KOPT-K1 (cell line): ENCODE measurements at regions not wholly inside any gene's neighbourhood (a gene's known extent, or its start where the extent isn't known, plus 50 kb on each side); places are given as distances from the start of the nearest gene placed in this dataset.

ENCODE experiments used
- H3K27ac ChIP-seq: fragments of 200-600 bp; sonication (generic); 2 replicates; pipeline ENCODE4 v1.5.1; 2016; ENCODE audit warnings: antibody characterized with exemption, mild to moderate bottlenecking, low read depth, low read length; ENCODE audit not compliant: poor library complexity, severe bottlenecking
- H3K36me3 ChIP-seq: fragments of 200-600 bp; sonication (generic); 2 replicates; pipeline ENCODE4 v1.5.1; 2017; ENCODE audit warnings: antibody characterized with exemption, mild to moderate bottlenecking, low read length, moderate library complexity; ENCODE audit not compliant: insufficient read depth
- H3K9me3 ChIP-seq: fragments of 200-600 bp; sonication (generic); 2 replicates; pipeline ENCODE4 v1.5.1; 2017; ENCODE audit warnings: antibody characterized with exemption, low read length, mild to moderate bottlenecking; ENCODE audit not compliant: insufficient read depth, poor library complexity, severe bottlenecking

DNA sequence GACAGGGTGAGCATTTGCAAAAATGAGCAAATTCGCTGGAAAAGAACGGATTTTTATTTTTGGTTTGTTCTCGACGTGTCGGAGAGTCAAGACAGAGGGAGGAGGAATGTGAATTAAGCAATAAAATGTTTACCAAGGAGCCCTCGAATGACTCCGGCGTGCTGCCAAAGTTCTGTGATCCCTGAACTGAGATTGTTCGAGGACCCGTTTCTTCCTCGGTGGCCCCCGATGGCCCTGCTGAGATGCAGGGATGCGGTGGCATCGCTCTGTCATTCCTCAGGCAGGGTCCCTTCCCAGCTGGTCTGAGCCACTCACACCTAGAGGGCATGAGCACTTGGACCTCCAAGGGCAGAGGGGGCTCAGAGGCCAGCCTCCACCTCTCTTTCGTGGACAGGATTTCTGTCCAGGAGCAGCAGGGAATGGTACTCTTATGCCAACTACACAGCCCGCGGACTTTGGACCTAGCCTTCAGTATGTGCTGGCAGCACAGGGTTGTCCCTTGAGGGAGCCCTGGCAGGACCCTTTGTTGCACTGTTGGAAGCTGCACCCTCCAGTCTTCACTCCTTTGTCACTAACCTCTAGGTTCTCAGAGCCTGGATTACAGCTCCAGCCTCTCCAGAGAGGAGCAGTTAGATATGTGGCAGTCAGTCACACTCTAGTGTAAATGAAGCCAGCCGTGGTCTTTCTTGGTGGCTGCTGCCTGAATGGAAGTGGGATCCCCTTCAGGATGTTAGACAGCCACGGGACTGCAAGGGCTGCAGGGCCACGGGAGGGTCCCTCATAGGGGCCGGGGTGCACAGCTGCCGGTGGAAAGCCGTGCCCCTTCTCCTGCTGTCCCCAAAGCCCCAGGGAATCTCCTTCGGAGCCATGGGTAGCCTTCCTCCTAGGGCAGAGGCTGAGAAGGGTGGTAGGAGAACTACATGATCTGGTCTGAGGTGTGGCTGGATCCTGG lies 109.4 kb upstream of the ANO1 start:
- no peaks in the 10 kb centered on the region for H3K36me3 ChIP-seq
- H3K27ac ChIP-seq, result no peak overlapping the region
- no peaks in the 10 kb centered on the region for H3K9me3 ChIP-seq

DNA sequence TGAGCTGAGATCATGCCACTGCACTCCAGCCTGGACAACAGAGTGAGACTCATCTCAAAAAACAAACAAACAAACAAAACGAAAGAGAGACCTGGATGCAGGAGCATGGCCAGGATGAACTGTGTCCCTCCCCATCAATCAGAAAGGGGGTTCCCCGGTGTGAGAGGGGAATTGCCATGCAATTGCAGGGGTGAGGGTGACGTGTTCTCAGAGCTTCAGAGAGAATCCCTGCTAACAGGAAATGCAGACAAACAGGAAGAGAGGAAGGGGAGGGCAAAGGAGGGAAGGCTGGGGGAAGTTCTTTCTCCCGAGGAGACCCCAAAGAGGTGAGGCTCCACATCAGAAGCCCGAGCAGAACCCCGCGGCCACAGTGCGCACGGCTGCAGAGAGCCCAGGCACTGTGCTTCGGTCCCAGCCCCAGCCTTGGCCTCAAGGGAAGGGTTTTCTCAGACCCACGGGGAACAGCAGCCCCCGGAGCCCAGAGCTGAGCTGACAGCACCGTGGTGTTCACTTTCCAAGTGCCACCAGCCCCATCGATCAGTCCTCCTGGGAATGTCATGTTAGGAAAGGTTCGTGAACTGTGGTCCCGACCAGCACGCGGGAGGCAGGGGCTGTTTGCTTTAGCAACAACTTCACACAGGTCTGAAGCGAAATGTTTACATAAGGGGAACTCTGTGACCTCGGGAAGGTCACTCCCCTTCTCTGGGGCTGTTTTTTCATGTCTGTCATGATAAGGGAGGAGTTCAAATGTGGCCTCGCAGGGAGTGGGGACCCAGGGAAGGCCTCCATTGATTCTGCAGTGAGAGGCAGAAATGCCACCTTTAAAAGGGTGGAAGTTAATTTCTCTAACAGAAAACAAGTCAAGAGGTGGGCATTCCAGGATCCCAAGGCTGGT lies 108.0 kb upstream of the ANO1 start:
- Histone ChIP-seq H3K9me3 (no peaks in the 10 kb centered on the region), H3K27ac (peak overlapping the region; percentile 74)

DNA sequence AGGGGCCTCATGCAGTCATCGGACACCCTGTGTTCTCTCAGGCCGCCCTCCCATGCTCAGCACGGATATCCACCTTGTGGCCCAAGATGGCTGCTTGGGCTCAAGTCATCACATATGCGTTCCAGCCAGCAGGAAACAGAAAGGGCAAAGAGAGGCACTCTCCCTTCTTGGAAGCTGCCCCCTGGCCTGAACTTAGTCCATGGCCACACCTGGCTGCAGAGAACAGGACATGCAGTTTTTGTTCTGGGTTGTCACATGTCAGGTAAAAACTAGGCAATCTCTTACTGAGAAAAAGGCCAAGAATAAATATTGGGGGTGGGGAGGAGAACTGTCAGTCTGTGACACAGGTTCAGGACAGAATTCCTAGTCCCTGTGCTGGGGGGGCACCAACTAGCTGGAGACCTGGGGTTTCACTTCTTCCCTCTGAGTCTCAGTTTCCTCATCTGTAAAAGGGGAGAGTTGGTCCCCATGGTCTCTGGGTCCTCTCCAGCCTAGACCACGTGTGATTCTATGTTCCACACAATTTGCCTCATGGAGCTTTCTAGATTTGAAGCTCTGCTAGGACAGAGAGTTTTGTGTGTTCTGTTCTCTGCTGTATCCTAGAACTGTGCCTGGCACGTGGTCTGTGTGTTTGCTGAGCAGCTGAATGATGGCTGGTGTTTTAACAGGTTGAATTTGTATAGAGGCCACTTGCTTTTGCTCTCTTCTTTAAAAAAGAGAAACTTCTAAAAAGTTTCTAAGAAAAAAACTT lies 107.2 kb upstream of the ANO1 start:
- Histone ChIP-seq H3K27ac (peak overlapping the region; percentile 74), H3K9me3 (no peaks in the 10 kb centered on the region), H3K36me3 (no peaks in the 10 kb centered on the region)

More for the DNA sequence above, 108.0 kb upstream of the ANO1 start:
- no peaks in the 10 kb centered on the region for H3K36me3 ChIP-seq

DNA sequence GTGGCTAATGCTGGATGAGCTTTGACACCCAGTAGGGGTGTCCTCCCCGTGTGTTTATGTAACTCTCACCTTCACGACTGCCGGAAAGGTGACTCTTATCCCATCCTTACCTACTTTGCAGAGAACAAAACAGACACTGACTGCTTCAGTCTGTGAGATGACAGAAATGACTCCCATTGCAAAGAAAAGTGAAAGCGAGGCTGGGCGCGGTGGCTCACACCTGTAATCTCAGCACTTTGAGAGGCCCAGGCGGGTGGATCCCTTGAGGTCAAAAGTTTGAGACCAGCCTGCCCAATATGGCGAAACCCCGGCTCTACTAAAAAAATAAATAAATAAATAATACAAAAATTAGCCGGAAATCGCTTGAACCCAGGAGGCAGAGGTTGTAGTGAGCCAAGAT lies 106.4 kb upstream of the ANO1 start:
- H3K27ac ChIP-seq, result peak overlapping the region; percentile 74
- H3K36me3 ChIP-seq, result no peaks in the 10 kb centered on the region
- no peaks in the 10 kb centered on the region for H3K9me3 ChIP-seq

DNA sequence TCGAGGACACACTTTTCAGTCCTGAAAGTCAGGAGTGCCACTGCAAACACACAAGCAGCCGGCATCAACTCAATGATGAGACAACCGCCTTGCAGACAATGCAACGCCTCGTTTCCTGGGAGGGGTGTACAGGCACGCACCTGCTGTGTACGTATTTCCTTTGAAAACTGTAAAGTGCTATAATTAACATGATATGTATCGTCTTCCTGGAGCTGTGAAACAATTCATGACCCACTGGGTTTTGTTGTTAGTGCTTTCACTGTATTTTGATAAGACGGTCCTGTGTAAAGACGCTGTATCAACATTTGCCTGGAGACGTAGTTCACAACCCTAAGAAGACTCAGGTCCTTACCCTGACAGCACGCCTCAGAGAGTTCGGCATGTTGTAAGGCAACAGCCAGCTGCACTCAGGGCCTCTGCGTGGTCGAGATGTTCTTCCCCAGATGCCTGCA lies 105.7 kb upstream of the ANO1 start:
- H3K36me3 ChIP-seq, result no peaks in the 10 kb centered on the region
- peak overlapping the region; percentile 74 for H3K27ac ChIP-seq
- no peaks in the 10 kb centered on the region for H3K9me3 ChIP-seq

DNA sequence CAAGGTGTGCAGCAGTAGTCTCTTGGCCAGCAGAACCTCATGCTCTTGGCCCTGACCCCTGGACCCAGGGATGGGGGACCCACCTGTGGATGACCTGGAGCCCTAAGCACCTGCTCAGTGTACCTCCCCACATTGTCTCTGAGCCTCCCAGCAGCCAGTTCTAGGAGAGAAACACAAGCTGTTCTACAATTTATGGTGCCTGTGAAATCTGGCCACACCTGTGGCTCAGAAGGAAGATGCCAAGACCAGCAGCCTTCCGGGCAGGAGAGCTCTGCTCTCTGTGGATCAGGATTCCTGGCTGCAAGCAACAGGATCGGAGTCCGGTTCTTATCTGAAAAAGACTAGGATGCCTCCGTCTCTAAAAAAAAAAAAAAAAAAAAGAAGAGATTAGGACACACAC lies 103.6 kb upstream of the ANO1 start:
- no peaks in the 10 kb centered on the region for H3K36me3 ChIP-seq
- no peaks in the 10 kb centered on the region for H3K9me3 ChIP-seq
- H3K27ac ChIP-seq, result no peak overlapping the region

DNA sequence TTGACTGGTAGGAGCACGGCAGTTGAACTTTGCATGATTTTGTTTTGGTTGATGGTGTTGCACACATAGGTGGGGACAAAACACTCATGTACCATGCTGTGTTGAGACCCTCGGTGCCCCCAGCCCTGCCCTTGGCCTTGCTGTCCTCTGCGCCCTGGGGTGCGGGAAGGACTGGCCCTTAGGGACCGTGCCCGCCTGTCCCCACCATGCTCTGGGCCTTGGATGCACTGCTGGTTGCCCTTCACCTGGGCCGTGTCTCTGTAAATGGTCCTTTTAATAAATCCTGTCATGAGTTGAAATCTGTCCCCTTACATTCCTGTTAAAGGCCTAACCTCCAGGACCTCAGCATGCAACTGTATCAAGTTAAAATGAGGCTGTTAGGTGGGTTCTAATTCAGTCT lies 102.3 kb upstream of the ANO1 start:
- no peaks in the 10 kb centered on the region for H3K36me3 ChIP-seq
- no peak overlapping the region for H3K27ac ChIP-seq
- no peaks in the 10 kb centered on the region for H3K9me3 ChIP-seq

DNA sequence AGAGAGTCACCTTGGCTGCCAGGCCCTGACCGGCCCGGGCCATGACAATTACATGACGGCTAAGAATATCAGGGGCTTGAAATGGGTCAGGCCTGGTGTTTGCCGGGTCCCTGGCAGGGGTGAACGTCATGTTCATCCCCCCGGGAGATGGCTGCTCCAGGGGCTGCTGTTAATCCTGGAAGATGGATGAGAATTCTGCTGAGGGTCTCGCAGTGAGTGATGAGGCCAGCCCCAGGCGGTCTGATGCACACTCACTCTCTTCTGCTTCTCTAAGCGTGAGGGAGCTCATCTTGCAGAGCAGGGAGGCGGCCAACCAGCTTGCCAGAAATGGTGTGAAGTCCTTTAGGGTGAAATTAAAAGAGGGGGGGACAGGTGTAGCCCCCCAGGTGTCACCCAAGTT lies 101.3 kb upstream of the ANO1 start:
- Histone ChIP-seq H3K9me3 (no peaks in the 10 kb centered on the region), H3K36me3 (no peaks in the 10 kb centered on the region), H3K27ac (no peak overlapping the region)

DNA sequence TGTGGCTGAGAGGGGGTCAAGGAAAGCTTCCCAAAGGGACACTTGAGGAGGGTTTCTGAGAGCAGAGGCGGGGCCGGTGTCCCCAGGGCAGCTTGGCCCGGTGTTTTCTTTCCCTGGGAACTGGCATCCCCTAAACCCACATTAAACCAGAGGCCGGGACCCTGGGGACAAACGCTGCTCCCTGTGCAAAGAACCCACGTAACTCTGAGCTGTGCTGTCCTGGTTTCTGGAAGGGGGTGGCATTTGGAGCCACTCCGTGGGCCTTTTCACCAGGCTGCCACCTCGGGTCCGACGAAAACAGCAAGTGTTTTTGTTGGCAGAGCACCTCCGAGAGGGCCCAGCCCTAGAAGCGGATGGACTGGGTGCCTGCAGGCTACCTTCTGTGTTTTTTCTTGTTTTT lies 100.2 kb upstream of the ANO1 start:
- Histone ChIP-seq H3K27ac (no peak overlapping the region), H3K36me3 (no peaks in the 10 kb centered on the region), H3K9me3 (no peaks in the 10 kb centered on the region)

DNA sequence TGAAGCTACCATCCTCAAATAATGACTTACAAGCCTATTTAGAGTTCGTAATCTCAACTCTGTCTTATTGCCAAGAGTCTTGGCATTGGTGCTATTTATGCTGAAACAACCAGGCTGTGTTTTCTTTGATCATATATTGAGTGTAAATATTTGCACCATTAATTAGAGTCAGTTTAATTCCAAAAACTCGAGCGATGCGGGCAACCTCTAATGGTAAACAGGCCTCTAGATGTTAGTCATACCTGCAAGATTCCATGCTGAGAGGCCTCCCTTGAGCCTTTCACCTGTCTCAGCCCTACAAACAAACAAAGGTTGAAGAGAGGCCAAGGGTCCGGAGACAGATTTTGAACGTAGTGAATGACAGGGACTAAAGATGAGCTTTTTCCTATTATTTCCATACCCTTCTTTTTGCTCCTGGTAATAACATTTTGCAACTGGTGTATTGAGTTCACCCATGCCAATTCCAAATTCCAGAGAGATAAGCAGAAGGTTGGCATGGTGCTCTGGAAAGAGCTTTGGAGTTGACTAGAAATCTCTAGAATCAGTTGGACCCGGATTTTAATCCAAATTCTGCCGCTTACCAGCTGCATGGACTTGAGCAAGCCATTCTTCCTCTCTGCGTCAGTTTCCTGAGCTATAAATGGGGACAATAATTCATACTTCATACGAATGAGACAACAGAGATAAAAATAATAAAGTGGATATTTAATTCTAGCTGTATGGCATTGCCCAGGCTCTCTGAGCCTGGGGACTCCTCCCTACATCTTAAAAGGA lies 99.1 kb upstream of the ANO1 start:
- H3K27ac ChIP-seq, result no peak overlapping the region
- no peaks in the 10 kb centered on the region for H3K36me3 ChIP-seq
- no peaks in the 10 kb centered on the region for H3K9me3 ChIP-seq

DNA sequence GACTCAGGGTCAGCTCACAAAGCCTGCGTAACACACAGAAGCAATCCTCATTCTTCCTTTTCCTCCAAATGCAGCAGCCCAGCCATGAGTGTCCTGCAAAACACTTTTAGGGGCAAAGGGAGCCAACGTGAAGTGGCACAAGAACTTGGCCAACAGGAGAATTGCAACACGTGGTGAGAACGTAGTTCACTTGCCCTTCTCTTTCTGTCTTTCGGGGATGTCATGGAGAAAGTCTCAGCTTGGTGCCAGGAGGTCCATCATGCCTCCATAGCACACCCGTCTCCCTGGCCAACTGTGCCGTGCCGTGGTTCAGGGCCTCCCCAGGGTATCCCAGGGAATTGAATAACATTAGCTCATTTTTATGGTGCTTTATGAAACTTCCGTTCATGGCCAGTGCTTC lies 98.5 kb upstream of the ANO1 start:
- H3K27ac ChIP-seq, result no peak overlapping the region
- H3K36me3 ChIP-seq, result no peaks in the 10 kb centered on the region
- H3K9me3 ChIP-seq, result no peaks in the 10 kb centered on the region

DNA sequence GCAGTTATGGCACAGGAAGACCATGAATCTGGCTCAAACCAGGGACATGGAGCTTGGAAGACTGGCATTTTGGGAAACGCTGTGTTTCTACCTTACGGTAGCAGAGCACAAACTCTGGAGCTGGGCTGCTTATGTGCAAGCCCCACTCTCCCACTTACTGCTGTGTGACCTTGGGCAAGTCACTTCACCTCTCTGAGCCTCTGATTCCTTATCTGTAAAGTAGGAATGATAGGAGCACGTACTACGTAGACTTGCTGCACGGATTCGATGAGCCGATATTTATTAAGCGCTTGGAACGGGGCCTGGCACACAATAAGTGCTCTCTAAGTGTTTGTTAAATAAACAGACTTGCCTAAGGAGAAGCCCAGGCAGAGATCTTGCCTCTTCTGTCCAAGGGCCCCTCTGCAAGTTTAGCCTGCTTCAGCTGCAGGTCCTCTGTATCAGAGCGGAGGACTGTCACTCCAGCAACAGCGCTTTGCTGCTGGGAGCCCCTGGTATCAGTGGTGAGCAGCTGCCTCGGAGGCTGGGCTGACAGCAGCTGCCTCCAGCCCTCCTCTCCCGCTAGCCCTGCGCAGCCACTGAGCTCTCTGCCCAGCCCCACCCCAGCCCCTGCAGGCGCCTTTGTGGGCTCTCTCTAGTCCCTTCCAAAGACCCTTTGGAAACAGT lies 96.9 kb upstream of the ANO1 start:
- Histone ChIP-seq H3K36me3 (no peaks in the 10 kb centered on the region), H3K27ac (no peak overlapping the region), H3K9me3 (no peaks in the 10 kb centered on the region)

DNA sequence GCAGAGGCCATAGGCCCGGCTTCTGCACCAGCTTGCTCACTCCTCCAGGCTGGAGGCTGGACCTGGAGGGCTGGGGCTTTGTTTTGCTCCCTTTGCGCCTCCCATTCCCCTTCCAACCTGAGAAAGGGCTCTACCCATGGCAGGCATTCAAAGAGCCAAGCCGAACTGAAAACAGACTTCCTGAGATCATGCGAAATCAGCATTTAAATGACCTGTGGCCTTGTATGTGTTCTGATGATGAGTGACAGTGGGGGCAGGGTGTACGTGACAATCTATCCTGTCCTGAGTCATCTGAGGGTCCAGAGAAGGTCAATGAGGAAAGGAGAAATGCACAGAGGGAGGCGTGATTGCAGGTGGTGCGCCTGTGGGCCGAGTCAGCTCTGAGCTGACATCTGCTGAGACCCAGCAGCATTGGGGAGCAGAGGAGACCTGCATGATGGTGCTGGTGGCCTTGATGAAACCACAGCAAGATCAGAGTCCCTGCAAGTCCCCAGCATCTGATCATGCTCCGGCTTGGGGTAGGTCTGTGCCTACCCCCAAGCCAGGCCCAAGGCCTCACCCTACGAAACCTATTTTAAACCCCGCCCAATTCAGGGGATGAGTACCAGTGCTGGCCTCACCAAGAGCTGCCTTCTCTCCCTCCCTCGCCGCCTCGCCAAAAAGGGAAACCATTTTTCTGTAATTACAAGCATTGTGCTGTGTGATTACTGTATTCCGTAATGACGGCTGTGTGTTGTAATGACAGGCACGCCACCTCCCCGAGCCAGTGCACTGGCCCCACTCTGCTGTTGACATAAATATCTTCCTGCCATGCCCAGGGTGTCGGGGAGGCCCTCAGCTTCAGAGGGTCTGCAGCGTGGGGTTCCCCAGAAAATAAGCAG lies 95.2 kb upstream of the ANO1 start:
- Histone ChIP-seq H3K27ac (no peak overlapping the region), H3K36me3 (no peaks in the 10 kb centered on the region), H3K9me3 (no peaks in the 10 kb centered on the region)
